Smooth muscle cell (in vitro differentiated cells): ENCODE measurements at regions not wholly inside any gene's neighbourhood (a gene's known extent, or its start where the extent isn't known, plus 50 kb on each side); places are given as distances from the start of the nearest gene placed in this dataset.
A peak's percentile ranks its signal among the peaks of the same experiment; 100 is the strongest.

Experiments
- DNase-seq: peaks from one replicate; lab custom pipeline; 2025; ENCODE audit not compliant: unreplicated experiment; lab: John Stamatoyannopoulos, UW
- H2AFZ ChIP-seq: fragments of 200-600 bp; sonication (generic); 2 replicates; pipeline ENCODE4 v1.6.0; 2016; ENCODE audit warnings: antibody characterized with exemption, low read depth, mild to moderate bottlenecking
- H3F3A ChIP-seq: fragments of 200-600 bp; sonication (generic); 2 replicates; pipeline ENCODE4 v1.6.0; 2017; ENCODE audit warnings: antibody characterized with exemption, low read depth
- H3K27ac ChIP-seq: fragments of 200-600 bp; sonication (generic); 2 replicates; pipeline ENCODE4 v1.5.1; 2016; ENCODE audit warnings: low read depth, mild to moderate bottlenecking
- H3K27me3 ChIP-seq: fragments of 200-600 bp; sonication (generic); 2 replicates; pipeline ENCODE4 v1.6.1; 2016; ENCODE audit warnings: low read depth, mild to moderate bottlenecking
- H3K36me3 ChIP-seq: fragments of 200-600 bp; sonication (generic); 2 replicates; pipeline ENCODE4 v1.5.1; 2016; ENCODE audit warnings: low read depth
- H3K4me1 ChIP-seq: fragments of 200-600 bp; sonication (generic); 2 replicates; pipeline ENCODE4 v1.5.1; 2016; ENCODE audit warnings: low read depth
- H3K4me2 ChIP-seq: fragments of 200-600 bp; sonication (generic); 2 replicates; pipeline ENCODE4 v1.6.0; 2016; ENCODE audit warnings: mild to moderate bottlenecking
- H3K4me3 ChIP-seq: fragments of 200-600 bp; sonication (generic); 2 replicates; pipeline ENCODE4 v1.5.1; 2016; ENCODE audit warnings: mild to moderate bottlenecking
- H3K79me2 ChIP-seq: fragments of 200-600 bp; sonication (generic); 2 replicates; pipeline ENCODE4 v1.6.0; 2016; ENCODE audit warnings: low read depth, mild to moderate bottlenecking
- H3K9ac ChIP-seq: fragments of 200-600 bp; sonication (generic); 2 replicates; pipeline ENCODE4 v1.6.0; 2016; ENCODE audit warnings: low read depth
- H3K9me3 ChIP-seq: fragments of 200-600 bp; sonication (generic); replicated peaks from 2 replicates; pipeline ENCODE4 v1.5.1; 2016; ENCODE audit warnings: low read depth
- H4K20me1 ChIP-seq: fragments of 200-600 bp; sonication (generic); 2 replicates; pipeline ENCODE4 v1.6.0; 2016; ENCODE audit warnings: low read depth
- WGBS: methylation state at CpG from one replicate; pipeline ENCODE4 v1.1.7; 2016; ENCODE audit warnings: low lambda C conversion rate; 5-methylcytosine and 5-hydroxymethylcytosine counted together
- TF ChIP-seq, protein P1 (sequence below): fragments of 200-600 bp; sonication (generic); IDR thresholded peaks from 2 replicates; pipeline ENCODE4 v1.5.1; 2017; ENCODE audit warnings: borderline replicate concordance, mild to moderate bottlenecking, antibody characterized with exemption; ENCODE audit not compliant: insufficient read depth, poor library complexity, severe bottlenecking

DNA sequence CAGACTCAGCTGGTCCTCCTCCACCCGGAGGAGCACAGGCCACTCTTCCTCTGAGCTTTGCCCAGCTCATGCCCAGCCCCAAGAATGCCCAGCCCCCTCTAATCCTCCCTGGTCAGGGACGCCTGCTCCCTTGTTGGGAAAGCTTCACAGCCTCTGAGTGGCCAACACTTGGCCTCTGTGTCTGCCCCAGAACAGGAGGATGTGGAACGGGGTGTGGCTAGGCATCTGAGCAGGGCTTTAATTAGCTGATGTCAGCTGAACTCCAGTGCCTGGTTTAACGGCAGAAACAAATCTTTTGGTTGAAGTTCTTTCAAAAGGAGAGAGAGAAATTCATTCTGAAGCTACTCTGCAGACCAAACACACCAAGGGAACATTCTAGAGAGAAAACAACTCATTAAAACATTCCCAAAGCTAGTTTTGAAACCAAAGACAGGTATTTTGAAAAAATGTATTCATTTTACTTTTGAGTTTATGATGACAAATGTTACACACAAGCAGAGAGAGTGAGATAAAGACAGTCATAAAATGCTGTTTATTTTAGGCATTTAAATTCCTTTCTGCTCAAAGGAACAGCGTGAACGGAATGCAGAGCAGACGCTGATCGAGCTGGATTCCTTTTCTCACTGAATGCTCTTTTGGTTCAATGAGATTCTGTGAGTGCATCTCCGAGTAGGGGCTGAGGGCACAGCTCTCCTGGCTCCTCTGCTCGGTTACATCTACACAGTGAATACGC lies 63.8 kb downstream of the RTP5 start:
- no peaks in the 10 kb centered on the region for H3K36me3 ChIP-seq
- peak overlapping the region; percentile 19 for H2AFZ ChIP-seq
- H3K9ac ChIP-seq = no peak overlapping the region
- H3K4me1 ChIP-seq = peaks cover 5% of the 10 kb centered on the region
- H3K9me3 ChIP-seq = no peaks in the 10 kb centered on the region
- DNase-seq = no peak
- TF ChIP-seq, protein P1, sequence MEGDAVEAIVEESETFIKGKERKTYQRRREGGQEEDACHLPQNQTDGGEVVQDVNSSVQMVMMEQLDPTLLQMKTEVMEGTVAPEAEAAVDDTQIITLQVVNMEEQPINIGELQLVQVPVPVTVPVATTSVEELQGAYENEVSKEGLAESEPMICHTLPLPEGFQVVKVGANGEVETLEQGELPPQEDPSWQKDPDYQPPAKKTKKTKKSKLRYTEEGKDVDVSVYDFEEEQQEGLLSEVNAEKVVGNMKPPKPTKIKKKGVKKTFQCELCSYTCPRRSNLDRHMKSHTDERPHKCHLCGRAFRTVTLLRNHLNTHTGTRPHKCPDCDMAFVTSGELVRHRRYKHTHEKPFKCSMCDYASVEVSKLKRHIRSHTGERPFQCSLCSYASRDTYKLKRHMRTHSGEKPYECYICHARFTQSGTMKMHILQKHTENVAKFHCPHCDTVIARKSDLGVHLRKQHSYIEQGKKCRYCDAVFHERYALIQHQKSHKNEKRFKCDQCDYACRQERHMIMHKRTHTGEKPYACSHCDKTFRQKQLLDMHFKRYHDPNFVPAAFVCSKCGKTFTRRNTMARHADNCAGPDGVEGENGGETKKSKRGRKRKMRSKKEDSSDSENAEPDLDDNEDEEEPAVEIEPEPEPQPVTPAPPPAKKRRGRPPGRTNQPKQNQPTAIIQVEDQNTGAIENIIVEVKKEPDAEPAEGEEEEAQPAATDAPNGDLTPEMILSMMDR = no peak
- H4K20me1 ChIP-seq = peaks cover 6% of the 10 kb centered on the region
- no peaks in the 10 kb centered on the region for H3K79me2 ChIP-seq
- peak overlapping the region; percentile 63 for H3K27ac ChIP-seq
- 23% methylated on average over 11 of the region's 11 CpGs for WGBS
- H3K4me3 ChIP-seq = peak overlapping the region; percentile 17
- peaks cover 11% of the 10 kb centered on the region for H3F3A ChIP-seq
- no peaks in the 10 kb centered on the region for H3K27me3 ChIP-seq
- peak overlapping the region; percentile 79 for H3K4me2 ChIP-seq

DNA sequence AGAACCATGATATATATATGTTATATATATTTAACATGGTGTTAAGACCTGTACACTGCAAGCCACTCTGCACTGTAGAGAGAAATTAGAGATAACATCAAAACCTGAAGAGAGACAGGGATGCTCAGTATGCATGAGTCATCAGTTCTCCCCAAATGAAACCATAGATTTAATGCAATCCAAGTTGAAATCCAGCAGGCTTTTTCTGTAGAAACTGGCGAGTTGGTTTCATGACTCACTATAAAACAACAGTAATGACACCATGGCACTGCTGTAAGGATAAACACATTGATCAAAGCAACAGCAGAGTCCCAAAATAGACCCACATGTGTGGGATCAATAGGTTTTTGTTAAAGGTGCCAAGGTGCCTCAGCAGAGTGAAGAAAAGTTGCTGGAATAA lies 65.8 kb downstream of the RTP5 start:
- no peaks in the 10 kb centered on the region for H3K27me3 ChIP-seq
- no peak overlapping the region for H3K4me2 ChIP-seq
- DNase-seq = no peak

DNA sequence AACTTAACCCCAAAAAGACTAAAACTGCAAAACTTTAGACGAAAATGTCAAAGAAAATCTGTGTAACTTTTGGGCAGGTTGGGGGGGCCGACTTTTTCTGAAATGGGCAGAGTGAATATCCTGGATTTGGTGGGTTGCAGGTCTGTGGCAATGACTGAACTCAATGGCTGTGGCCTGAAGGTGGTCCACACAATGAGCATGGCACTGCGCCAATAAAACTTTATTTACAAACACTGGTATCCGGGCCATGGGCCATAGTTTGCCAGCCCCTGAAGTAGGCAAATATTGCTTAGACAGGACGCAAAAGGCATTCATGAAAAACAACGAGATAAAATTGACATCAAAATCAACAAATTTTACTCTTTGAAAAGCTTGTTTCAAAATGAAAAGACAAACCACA lies 66.2 kb downstream of the RTP5 start:
- Histone ChIP-seq H3K9me3 (no peaks in the 10 kb centered on the region), H2AFZ (no peak overlapping the region), H3K36me3 (no peaks in the 10 kb centered on the region), H3K4me3 (no peak overlapping the region), H3F3A (peaks cover 11% of the 10 kb centered on the region), H3K4me1 (peaks cover 5% of the 10 kb centered on the region), H3K27me3 (no peaks in the 10 kb centered on the region), H4K20me1 (peaks cover 6% of the 10 kb centered on the region), H3K4me2 (no peak overlapping the region), H3K9ac (no peak overlapping the region), H3K79me2 (no peaks in the 10 kb centered on the region), H3K27ac (no peak overlapping the region)
- WGBS = 95% methylated on average over 6 of the region's 6 CpGs
- DNase-seq = no peak
- TF ChIP-seq, protein P1 = no peak

More for the DNA sequence above, 65.8 kb downstream of the RTP5 start:
- Histone ChIP-seq H3K4me1 (peaks cover 5% of the 10 kb centered on the region), H2AFZ (no peak overlapping the region), H3K27ac (no peak overlapping the region), H3K79me2 (no peaks in the 10 kb centered on the region), H3F3A (peaks cover 11% of the 10 kb centered on the region), H4K20me1 (peaks cover 6% of the 10 kb centered on the region), H3K4me3 (no peak overlapping the region), H3K9me3 (no peaks in the 10 kb centered on the region), H3K9ac (no peak overlapping the region), H3K36me3 (no peaks in the 10 kb centered on the region)
- WGBS = 18% methylated on average over 1 of the region's 1 CpG
- TF ChIP-seq, protein P1 = no peak
